ENCODE measurements at regions not wholly inside any gene's neighbourhood (a gene's known extent, or its start where the extent isn't known, plus 50 kb on each side); places are given as distances from the start of the nearest gene placed in this dataset.
A peak's percentile ranks its signal among the peaks of the same experiment; 100 is the strongest.

GRCh38 chr15:88344786-88345185, 88.2 kb upstream of the NTRK3 start:
- DNase-seq (ENCODE audit: insufficient read length, low spot score, missing footprints): no peak
- no peaks in the 10 kb centered on the region for H3K79me2 ChIP-seq (ENCODE audit: insufficient read depth, low read length)
- H4K20me1 ChIP-seq (ENCODE audit: insufficient read depth, low read length): no peaks in the 10 kb centered on the region
- no peak overlapping the region for H3K4me2 ChIP-seq (ENCODE audit: insufficient read depth, low read length)
- no peak overlapping the region for H2AFZ ChIP-seq (ENCODE audit: low read length)
- peaks cover 21% of the 10 kb centered on the region for H3K4me1 ChIP-seq (ENCODE audit: insufficient read depth, low read length)
- H3K4me3 ChIP-seq (ENCODE audit: insufficient read depth, low read length): no peak overlapping the region
- H3K27ac ChIP-seq (ENCODE audit: low read depth, low read length): no peak overlapping the region
- H3K9me3 ChIP-seq (ENCODE audit: low read depth, low read length): no peaks in the 10 kb centered on the region
- TF ChIP-seq CTCF (IDR thresholded peaks at IDR 0.05; ENCODE audit: extremely low read depth, low read depth, low read length): no peak
- H3K36me3 ChIP-seq (ENCODE audit: insufficient read depth, low read length): no peaks in the 10 kb centered on the region
- no peaks in the 10 kb centered on the region for H3K27me3 ChIP-seq (ENCODE audit: insufficient read depth, low read length)

GRCh38 chr15:88342666-88343065, 86.1 kb upstream of the NTRK3 start:
- no peaks in the 10 kb centered on the region for H3K79me2 ChIP-seq (ENCODE audit: insufficient read depth, low read length)
- H3K4me2 ChIP-seq (ENCODE audit: insufficient read depth, low read length): peak overlapping the region; percentile 21
- no peaks in the 10 kb centered on the region for H3K27me3 ChIP-seq (ENCODE audit: insufficient read depth, low read length)
- H3K9me3 ChIP-seq (ENCODE audit: low read depth, low read length): no peaks in the 10 kb centered on the region
- peak; percentile 68 for DNase-seq (ENCODE audit: insufficient read length, low spot score, missing footprints)
- H3K4me3 ChIP-seq (ENCODE audit: insufficient read depth, low read length): no peak overlapping the region
- no peaks in the 10 kb centered on the region for H3K36me3 ChIP-seq (ENCODE audit: insufficient read depth, low read length)
- no peak overlapping the region for H2AFZ ChIP-seq (ENCODE audit: low read length)
- H4K20me1 ChIP-seq (ENCODE audit: insufficient read depth, low read length): no peaks in the 10 kb centered on the region
- TF ChIP-seq CTCF (IDR thresholded peaks at IDR 0.05; ENCODE audit: extremely low read depth, low read depth, low read length): no peak
- H3K4me1 ChIP-seq (ENCODE audit: insufficient read depth, low read length): peaks cover 21% of the 10 kb centered on the region
- H3K27ac ChIP-seq (ENCODE audit: low read depth, low read length): peak overlapping the region; percentile 54

- H3K4me2 ChIP-seq (ENCODE audit: insufficient read depth, low read length): no peak overlapping the region
- no peaks in the 10 kb centered on the region for H3K36me3 ChIP-seq (ENCODE audit: insufficient read depth, low read length)
- no peak for DNase-seq (ENCODE audit: insufficient read length, low spot score, missing footprints)
- H3K27me3 ChIP-seq (ENCODE audit: insufficient read depth, low read length): no peaks in the 10 kb centered on the region
- no peak overlapping the region for H3K4me3 ChIP-seq (ENCODE audit: insufficient read depth, low read length)
- H3K4me1 ChIP-seq (ENCODE audit: insufficient read depth, low read length): peaks cover 21% of the 10 kb centered on the region
- H4K20me1 ChIP-seq (ENCODE audit: insufficient read depth, low read length): no peaks in the 10 kb centered on the region
- no peaks in the 10 kb centered on the region for H3K79me2 ChIP-seq (ENCODE audit: insufficient read depth, low read length)
- no peak overlapping the region for H2AFZ ChIP-seq (ENCODE audit: low read length)
- H3K27ac ChIP-seq (ENCODE audit: low read depth, low read length): peak overlapping the region; percentile 54
- TF ChIP-seq CTCF (IDR thresholded peaks at IDR 0.05; ENCODE audit: extremely low read depth, low read depth, low read length): no peak
- no peaks in the 10 kb centered on the region for H3K9me3 ChIP-seq (ENCODE audit: low read depth, low read length)
These were observed 85.1 kb upstream of the NTRK3 start for GRCh38 chr15:88341653-88342052.

GRCh38 chr15:88341006-88341405, 84.5 kb upstream of the NTRK3 start:
- Histone ChIP-seq H3K4me2 (ENCODE audit: insufficient read depth, low read length) (no peak overlapping the region), H3K27ac (ENCODE audit: low read depth, low read length) (peak overlapping the region; percentile 78), H3K4me3 (ENCODE audit: insufficient read depth, low read length) (no peak overlapping the region), H3K36me3 (ENCODE audit: insufficient read depth, low read length) (no peaks in the 10 kb centered on the region), H3K9me3 (ENCODE audit: low read depth, low read length) (no peaks in the 10 kb centered on the region), H3K27me3 (ENCODE audit: insufficient read depth, low read length) (no peaks in the 10 kb centered on the region), H3K4me1 (ENCODE audit: insufficient read depth, low read length) (peaks cover 21% of the 10 kb centered on the region), H2AFZ (ENCODE audit: low read length) (peak overlapping the region; percentile 46), H3K79me2 (ENCODE audit: insufficient read depth, low read length) (no peaks in the 10 kb centered on the region), H4K20me1 (ENCODE audit: insufficient read depth, low read length) (no peaks in the 10 kb centered on the region)
- no peak for TF ChIP-seq CTCF (IDR thresholded peaks at IDR 0.05; ENCODE audit: extremely low read depth, low read depth, low read length)
- DNase-seq (ENCODE audit: insufficient read length, low spot score, missing footprints): no peak

All from osteoblast (primary cell).